HuH-7.5 (cell line): ENCODE measurements at regions not wholly inside any gene's neighbourhood (a gene's known extent, or its start where the extent isn't known, plus 50 kb on each side); places are given as distances from the start of the nearest gene placed in this dataset.
"Not testable (repeated sequence)": the region's sequence is repeated elsewhere in the genome, so short reads cannot be mapped to it uniquely, and the experiment has no call there.

Experiments used
- DNase-seq: peaks from one replicate; pipeline ENCODE4 v3.0.0; 2011; ENCODE audit warnings: low spot score

DNA sequence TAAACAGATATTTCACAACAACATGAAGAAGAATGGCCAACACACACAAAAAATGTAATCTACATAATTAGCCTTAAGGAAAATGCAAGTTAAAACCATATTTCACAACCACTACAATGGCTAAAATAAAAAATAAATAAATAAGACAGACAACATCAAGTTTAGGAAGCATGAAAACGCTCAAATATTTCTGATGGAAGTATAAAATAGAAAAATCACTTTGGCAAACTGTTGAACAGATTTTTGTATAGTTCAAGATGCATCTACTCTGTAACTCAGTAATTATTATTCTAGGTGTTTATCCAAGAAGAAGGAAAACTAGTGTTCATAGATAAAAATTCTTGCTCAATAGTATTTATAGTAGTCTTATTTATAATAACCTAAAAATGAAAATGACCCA lies 1410.1 kb upstream of the ADGRB3 start:
- DNase-seq: no peak

DNA sequence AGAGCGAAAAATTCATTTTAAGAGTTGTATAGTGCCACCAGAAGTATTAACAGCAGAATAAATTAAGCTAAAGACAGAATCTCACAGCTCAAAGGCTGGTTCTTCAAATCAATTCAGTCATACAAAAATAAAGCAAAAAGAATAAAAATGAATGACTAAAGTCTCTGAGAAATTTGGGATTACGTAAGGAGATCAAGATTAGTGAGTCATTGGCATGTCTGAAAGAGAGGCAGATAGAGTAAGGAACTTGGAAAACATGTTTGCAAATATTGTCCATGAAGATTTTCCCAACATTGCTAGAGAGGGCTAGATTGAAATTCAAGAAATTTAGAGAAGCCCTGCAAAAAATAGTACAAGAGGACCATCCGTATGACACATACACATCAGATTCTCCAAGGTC lies 1413.9 kb upstream of the ADGRB3 start:
- no peak for DNase-seq

DNA sequence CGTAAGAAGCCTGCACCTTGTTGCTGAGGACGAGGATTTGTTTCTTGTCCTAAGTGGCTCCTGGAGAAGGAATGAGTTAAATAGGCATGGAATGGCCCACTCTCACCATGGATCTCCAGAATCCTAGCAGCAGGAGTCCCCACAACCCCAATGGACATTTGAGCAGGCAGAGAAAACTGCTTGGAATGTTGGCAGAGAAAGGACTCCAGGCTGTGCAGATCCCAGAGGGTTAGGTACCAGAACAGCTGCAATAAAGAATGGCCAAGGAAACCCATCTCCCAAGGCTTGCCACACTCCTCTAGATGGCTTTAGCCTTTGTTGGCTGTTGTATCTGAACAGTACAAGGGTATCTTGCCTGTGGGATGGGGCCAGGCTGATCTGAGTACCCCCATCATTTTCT lies 1415.7 kb upstream of the ADGRB3 start:
- no peak for DNase-seq

DNA sequence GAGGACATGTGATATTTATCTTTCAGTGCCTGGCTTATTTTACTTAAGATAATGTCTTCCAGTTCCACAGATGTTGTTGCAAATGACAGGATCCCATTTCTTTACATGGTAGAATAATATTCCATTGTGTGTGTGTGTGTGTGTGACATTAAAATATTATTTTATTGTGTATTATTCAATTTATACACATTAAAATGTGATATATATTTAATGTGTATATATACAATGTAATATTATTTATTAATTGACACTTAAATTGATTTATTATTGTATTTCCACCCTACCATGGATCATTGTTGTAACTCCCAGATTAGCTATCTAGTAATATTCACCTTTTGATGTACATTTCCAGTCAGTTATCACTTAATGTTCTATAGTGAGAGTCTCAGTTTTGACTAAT lies 1422.5 kb upstream of the ADGRB3 start:
- DNase-seq: no peak

DNA sequence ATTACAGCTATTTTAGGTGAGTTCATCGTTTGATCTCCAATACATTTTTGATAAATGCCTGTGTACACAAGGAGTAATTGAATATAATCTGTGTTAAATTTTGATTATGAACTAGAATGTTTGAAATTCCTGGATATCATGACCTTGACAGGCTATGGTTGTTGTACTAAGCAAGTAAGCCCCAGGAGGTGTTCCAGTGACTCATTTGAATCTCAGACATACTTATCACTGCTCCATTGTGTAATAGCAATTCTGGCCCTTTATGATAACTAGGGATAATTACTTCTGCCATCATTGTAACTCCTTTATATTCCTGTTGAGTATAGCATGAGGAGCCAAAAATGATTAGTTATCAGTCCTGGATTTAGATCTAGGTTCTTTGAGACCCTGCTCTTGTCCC lies 1424.6 kb upstream of the ADGRB3 start:
- no peak for DNase-seq

DNA sequence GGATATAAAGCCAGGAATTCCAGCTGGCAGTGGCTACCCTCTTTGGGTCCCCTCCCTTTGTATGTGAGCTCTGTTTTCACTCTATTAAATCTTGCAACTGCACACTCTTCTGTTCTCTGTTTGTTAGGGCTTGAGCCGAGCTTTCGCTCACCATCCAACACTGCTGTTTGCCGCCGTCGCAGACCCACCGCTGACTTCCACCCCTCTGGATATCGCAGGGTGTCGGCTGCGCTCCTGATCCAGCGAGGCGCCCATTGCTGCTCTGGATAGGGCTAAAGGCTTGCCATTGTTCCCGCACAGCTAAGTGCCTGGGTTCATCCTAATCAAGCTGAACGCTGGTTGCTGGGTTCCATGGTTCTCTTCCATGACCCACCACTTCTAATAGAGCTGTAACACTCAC lies 1433.5 kb upstream of the ADGRB3 start:
- no peak for DNase-seq

DNA sequence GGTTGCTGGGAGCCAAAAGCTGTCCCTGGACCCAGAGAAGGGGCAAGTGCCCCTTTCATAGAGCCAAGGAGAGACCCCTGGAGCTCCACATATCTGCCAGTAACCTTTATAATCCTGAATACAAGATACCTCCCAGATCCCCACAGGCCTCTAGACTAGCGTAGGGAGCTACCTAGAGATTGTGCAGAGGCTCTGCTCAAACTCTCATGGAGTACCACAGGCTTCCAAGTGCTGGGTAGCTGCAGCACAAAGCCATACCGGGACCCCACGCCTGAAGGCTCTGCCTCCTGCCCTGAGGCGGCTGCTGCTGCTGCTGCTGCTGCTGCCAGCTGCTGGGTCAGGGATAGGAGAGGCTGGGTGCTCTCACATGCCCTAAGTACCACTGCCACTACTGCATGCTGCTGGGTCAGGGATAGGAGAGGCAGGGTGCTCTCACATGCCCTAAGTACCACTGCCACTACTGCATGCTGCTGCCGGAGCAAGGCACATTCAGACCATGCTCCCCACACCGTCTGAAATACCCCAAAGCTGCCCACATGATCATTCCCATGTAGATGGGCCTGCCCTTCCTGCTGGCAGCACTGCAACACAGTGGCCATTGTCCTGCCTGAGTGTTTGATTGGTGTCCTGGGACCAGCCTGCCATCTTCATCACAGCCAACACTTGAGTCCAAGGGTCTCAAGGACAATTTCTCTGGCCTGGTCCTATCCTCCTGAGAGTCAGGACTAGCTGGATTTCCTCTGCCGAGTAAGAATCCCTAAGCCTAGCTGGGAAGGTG lies 1434.3 kb upstream of the ADGRB3 start:
- DNase-seq: no peak

DNA sequence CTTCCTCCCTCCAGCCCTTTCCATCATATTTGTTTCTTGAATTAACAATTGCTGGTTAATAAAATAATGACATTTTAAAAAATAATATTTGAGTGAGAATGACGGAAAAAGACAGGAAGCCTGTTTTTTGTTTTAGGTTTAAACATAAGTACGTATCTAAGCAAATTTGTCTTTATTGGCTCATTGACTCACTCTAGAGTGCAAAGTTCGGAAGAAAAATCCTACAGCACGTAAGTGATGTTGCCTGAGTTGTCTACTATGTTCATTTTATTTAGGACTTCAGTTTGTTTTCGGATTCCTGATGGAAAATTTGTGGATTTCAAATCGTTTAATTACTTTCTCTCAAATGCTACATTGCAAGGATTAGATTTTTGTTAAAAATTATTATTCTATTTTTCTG lies 1435.7 kb upstream of the ADGRB3 start:
- DNase-seq: no peak

DNA sequence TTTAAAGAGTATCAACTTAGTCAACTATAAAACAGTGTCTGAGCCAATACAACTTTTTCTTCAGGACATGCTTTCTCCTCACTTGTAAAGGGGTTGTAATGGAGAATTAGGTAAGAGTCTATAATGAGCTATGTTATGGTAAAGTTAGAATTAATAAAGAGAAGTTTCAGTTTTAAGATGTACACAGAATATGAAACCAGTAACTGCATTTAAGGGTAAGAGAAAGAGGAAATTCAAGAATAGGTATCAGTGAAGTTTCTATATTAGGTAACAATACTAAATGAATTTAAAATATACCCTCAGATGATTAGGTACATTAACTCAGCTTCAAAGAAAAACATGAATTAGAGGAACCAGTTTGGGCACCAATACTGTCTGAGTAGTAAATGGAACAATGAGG lies 1444.3 kb upstream of the ADGRB3 start:
- no peak for DNase-seq

DNA sequence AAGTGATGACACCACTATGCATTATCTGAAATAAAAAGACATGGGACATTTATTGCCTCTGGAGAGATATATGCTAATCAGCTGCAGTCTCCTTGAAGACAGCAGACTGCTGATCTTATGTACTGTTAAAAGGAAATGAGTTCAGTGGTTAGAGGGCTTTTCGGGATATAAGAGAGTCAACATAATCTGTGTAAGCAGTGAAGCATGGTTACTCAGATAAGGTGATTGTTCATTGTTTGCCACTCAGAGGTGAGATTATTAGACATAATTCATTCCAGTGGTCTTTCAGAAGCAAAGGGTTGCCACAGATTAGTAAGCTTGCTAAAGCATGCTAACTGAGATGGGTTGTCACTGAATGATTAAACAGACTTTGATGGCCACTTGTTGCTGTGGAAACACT lies 1450.7 kb upstream of the ADGRB3 start:
- DNase-seq: no peak

DNA sequence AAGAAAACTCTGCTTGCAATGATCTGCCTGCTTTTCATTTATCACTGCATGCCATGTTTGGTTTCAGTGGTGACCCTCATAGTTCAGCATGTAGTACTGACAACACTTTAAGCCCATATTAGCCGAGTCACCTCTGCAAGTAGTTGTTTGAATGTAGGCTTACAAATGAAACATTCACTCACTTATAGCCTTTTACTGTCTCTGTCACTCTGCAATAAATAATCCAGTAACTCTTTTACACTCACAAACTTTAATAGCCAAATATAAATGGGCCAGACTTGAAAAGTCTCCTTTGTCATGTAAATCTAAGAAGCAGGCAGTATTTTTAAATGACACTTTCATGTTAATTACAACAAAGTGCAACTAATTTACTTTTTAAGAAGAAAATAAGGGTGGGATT lies 1460.0 kb upstream of the ADGRB3 start:
- DNase-seq: no peak

DNA sequence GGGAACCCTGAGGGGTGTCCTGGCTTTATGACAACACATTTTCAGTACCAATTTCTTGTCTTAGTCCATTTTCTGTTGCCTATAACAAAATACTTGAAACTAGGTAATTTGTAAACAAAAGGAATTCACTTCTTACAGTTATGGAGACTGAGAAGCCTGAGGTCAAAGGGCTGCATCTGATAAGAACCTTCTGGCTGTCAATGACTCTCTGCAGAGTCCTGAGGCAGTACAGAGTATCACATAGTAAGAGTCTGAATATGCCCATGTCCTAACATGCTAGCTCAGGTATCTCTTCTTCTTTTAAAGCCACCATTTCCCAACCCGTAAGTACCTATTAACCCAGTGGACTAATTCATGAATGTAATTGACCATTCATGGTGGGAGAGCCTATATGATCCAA lies 1458.6 kb upstream of the EYS start:
- DNase-seq: no peak

DNA sequence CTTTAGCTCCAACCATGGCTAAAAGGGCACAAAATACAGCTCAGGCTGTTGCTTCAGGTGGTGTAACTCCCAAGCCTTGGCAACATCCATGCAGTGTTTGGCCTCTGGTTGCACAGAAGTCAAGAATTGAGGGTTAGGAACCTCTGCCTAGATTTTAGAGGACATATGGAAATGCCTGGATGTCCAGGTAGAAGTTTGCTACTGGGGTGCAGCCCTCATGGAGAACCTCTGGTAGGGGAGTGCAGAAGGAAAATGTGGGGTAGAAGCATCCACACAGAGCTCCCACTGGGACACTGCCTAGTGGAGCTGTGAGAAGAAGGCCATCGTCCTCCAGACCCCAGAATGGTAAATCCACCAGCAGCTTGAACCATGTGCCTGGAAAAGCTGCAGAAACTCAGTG lies 1453.8 kb upstream of the EYS start:
- no peak for DNase-seq

DNA sequence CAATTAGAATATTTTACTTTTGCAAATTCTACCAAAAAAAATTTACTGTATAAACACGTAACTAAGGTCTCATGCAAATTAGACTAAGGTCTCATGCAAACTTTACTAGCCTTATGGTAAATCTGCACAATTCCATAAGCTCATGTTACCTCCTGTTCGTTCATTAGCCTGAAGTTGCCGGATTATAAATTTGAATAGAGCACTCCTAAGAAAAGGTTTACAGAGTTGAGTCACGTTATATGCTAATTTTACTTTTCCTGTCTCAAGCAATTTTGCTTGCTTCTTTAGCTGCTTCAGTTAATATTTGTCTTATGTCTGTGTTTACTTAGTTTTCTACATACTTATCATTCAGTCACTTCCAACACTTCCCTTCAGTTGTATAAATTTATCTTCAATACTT lies 1434.0 kb upstream of the EYS start:
- no peak for DNase-seq

DNA sequence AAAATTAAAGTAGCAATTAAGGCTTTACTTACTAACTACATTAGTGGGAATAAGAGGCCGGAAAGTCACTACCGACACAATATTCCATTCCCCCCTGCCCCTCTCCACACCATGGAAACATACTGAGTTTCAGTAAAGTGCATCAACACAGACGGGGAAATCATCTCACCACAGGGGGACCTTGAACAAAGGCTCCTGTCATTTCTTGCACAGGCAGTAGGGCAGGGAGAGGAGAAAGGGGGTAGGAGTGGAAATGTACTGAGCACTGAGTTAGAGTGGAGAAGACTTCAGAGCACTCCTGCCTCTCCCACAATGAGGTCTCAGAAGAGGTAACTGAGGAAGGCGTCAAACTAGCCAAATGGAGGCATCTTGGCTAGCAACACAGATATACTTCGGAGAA lies 1426.9 kb upstream of the EYS start:
- DNase-seq: no peak

DNA sequence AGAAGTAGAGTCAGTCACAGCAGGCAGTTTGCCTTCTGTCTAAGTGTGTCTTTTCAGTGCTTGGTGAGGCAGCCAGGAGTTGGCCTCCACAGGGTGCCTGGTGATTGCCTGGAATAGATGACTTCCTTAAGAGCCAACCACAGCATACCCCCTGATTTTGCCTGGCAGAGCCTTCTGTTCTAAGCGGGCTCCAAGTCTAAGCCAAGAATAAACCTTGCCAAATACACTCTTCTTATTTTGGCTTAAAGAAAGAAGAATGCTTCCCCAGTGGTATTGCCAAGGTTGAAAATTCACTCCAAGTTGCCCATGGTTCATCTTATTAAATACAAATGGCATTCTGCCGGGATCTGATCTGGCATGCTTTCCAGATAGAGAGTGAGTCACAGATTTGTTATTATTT lies 1424.8 kb upstream of the EYS start:
- DNase-seq: no peak

DNA sequence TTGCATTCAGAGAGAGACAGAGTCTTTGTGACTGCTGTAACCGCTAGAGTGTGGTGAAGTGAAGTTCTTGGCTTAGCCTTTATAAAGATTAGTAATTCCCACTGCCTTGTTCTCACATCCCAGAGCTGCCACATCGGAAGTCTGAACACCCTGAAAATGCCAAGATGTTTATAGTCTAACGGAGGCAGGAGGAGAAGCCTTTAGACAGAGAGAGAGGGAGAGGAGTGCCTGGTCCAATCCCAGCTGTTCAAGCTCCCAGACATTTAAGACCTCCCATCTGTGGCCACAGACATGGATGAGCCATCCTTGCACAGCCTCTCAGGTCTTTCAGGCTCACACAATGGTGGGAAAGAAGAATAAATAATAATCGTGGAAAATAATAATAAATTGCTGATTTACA lies 1422.8 kb upstream of the EYS start:
- DNase-seq: no peak

DNA sequence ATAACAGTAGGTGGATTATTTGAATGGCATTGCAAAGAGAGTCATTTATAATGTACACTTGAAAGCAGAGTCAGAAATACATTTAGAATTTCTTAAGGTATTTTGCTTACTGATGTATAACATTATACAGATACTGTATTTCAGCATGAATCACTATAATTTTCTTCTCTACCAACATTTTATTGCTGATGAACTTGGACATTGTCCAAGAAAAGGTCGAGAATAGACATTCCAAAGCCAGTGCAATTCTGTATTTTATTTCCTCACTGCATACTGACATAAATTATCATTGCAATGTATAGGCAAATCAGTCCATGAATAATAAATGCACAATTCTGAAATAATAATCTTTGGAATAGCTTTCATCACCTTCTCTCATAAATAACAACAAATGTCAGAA lies 1420.0 kb upstream of the EYS start:
- no peak for DNase-seq

DNA sequence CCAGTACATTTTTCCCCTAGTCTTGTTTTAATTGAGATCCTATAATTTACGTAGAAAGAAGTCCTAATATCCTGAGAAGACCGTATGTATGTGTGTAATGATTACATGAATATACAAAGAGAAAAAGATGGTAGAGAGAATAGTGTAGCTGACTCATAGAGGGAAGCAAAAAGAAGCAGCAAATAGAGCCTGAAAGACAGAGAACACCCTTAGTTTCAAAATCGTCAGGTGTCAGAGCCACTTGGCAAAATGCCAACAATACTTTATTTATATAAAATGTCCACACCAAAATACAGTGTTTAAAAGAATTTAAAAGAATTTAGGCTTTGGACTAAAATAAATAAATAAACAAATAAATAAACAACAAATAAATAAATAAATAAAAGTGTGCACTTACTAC lies 1414.1 kb upstream of the EYS start:
- no peak for DNase-seq

DNA sequence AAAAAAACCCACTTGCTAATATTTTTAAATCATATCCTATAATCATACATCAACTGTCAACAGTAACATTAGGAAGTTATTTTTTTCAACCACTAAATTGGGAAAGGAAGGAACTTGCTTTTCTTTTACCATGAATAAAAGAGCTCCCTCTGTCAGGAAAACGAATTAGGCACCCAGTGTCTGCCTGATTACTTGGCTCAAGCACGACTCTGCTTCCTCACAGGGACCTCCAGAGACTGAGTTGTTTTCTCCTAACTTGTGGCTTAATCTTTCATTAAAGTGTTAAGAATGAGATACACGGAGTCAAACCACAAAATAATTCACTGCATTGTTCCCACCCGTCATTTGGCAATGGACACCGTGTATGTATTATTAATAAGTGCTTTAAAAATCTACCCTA lies 1405.1 kb upstream of the EYS start:
- DNase-seq: no peak

DNA sequence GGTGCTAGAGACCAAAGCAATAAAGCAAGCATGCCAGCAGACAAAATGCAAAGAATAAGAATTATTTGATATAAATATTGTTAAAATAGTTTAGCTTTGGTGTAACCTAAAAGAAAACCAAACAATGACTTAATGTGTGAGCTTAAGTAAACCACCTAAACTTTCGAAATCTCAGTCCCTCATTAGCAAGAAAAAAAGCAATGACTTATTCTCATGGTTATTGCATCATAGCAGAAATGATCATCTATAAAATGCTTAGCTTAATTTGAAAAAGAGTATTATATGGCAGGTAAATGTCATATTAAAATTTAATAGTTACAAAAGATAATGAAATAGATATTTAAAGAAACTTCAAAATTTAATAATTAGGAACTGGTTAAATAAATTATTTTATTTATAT lies 1395.7 kb upstream of the EYS start:
- DNase-seq: no peak

DNA sequence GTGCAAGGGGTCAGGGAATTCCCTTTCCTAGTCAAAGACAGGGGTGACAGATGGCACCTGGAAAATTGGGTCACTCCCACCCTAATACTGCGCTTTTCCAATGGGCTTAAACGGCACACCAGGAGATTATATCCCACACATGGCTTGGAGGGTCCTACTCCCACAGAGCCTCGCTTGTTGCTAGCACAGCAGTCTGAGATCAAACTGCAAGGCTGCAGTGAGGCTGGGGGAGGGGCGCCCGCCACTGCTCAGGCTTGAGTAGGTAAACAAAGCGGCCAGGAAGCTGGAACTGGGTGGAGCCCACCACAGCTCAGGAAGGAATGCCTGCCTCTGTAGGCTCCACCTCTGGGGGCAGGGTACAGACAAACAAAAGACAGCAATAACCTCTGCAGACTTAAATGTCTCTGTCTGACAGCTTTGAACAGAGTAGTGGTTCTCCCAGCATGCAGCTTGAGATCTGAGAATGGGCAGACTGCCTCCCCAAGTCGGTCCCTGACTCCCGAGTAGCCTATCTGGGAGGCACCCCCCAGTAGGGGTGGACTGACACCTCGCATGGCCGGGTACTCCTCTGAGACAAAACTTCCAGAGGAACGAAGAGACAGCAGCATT lies 1388.7 kb upstream of the EYS start:
- not testable (repeated sequence) for DNase-seq

DNA sequence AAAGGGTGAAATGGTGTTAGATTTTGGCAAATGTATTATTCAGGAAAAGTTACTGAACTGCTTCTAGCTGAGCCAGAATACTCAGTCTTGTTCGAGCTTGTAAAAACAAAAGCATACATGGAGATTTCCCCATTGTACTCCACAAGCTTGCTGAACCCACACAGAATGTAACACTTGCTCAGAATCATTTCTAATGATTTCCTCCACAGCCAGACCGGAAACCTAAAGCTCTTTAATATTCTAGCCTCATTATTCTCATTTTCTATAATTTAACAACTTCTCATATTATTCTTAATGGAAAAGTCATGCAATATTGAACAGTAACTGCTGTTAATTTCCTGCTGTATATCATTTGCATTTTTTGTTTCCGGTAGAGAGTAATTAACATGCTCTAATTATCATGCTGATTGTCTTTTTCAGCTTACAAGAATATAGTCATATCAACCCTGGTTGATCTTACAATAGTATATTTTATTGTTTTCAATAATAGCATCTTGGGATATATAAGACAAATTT lies 1387.5 kb upstream of the EYS start:
- no peak for DNase-seq

DNA sequence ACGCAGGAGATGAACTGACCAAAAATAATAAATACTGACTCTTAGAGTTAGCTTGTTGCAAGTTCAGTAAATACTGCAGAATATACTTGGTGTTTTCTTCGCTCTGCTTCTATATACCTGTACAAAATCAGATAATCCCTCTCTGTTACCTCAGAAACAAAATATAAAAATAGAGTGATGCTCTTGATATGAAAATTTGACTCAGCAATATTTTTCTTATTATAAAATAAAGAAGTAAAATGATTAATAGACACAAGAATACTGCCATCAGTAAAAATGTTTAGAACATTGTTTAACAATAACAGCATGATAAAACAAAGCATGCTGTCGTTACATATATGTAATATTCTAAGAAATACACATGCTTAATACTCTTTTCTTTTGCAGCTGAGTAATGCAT lies 1366.9 kb upstream of the EYS start:
- DNase-seq: no peak
